ENCODE measurements at regions not wholly inside any gene's neighbourhood (a gene's known extent, or its start where the extent isn't known, plus 50 kb on each side); places are given as distances from the start of the nearest gene placed in this dataset.

- TF ChIP-seq CTCF (IDR thresholded peaks at IDR 0.05) (no peak), POLR2A (IDR thresholded peaks at IDR 0.05) (no peak)
These were observed 112.2 kb upstream of the PJA1 start for GRCh38 chrX:69277369-69277990.

All from testis (tissue), 2 donors.